COLO829 (cell line): ENCODE measurements at regions not wholly inside any gene's neighbourhood (a gene's known extent, or its start where the extent isn't known, plus 50 kb on each side); places are given as distances from the start of the nearest gene placed in this dataset.

Source experiments
- DNase-seq: peaks from one replicate; pipeline ENCODE4 v3.0.0; 2012; ENCODE audit warnings: low spot score

- DNase-seq: no peak
These were observed 227.6 kb downstream of the ANKRD60 start for GRCh38 chr20:58000861-58001260.

- peak; percentile 92 for DNase-seq
These were observed 228.9 kb downstream of the ANKRD60 start for GRCh38 chr20:57999465-58000111.

GRCh38 chr20:57998981-57999464 is 229.4 kb downstream of the ANKRD60 start:
- no peak for DNase-seq

GRCh38 chr20:57998276-57998675 is 230.2 kb downstream of the ANKRD60 start:
- no peak for DNase-seq

- DNase-seq: peak; percentile 68
These were observed 231.2 kb downstream of the ANKRD60 start for GRCh38 chr20:57996936-57997890.

- DNase-seq: no peak
These were observed 232.0 kb downstream of the ANKRD60 start for GRCh38 chr20:57996465-57996864.

- DNase-seq: no peak
These were observed 233.0 kb downstream of the ANKRD60 start for GRCh38 chr20:57995381-57995977.

GRCh38 chr20:57993716-57994431 is 234.6 kb downstream of the ANKRD60 start:
- no peak for DNase-seq

GRCh38 chr20:57991211-57991881 is 237.1 kb downstream of the ANKRD60 start:
- peak; percentile 67 for DNase-seq

- DNase-seq: no peak
These were observed 238.0 kb downstream of the ANKRD60 start for GRCh38 chr20:57990396-57990987.

GRCh38 chr20:57988828-57989227 is 239.6 kb downstream of the ANKRD60 start:
- no peak for DNase-seq

GRCh38 chr20:57988422-57988821 is 240.0 kb downstream of the ANKRD60 start:
- no peak for DNase-seq

- no peak for DNase-seq
These were observed 240.8 kb downstream of the ANKRD60 start for GRCh38 chr20:57987659-57988058.

- DNase-seq: no peak
These were observed 241.8 kb downstream of the ANKRD60 start for GRCh38 chr20:57986666-57987065.

- DNase-seq: no peak
These were observed 243.2 kb downstream of the ANKRD60 start for GRCh38 chr20:57985278-57985677.

- no peak for DNase-seq
These were observed 245.4 kb downstream of the ANKRD60 start for GRCh38 chr20:57983082-57983481.

- DNase-seq: no peak
These were observed 247.9 kb downstream of the ANKRD60 start for GRCh38 chr20:57980506-57980905.

- DNase-seq: no peak
These were observed 250.9 kb downstream of the ANKRD60 start for GRCh38 chr20:57977569-57977968.

- DNase-seq: no peak
These were observed 251.3 kb downstream of the ANKRD60 start for GRCh38 chr20:57977141-57977540.

GRCh38 chr20:57974863-57975262 is 253.6 kb downstream of the ANKRD60 start:
- no peak for DNase-seq

- DNase-seq: no peak
These were observed 254.6 kb downstream of the ANKRD60 start for GRCh38 chr20:57973886-57974285.
